Tibial nerve (tissue), 4 donors: ENCODE measurements at regions not wholly inside any gene's neighbourhood (a gene's known extent, or its start where the extent isn't known, plus 50 kb on each side); places are given as distances from the start of the nearest gene placed in this dataset.
"Not testable (repeated sequence)": the region's sequence is repeated elsewhere in the genome, so short reads cannot be mapped to it uniquely, and the experiment has no call there.

Experiments
- DNase-seq, 2 donors: peaks; one replicate each; pipeline ENCODE4 v3.0.0-alpha.2; 2019; ENCODE audit warnings: low spot score in 2 of 2
- H3K27ac ChIP-seq, 4 donors: fragments of 200-600 bp; sonication (generic) in 3 of 4; one replicate each; pipeline ENCODE4 v1.5.1; 2017 to 2019; ENCODE audit warnings: mild to moderate bottlenecking in 1 of 4
- H3K27me3 ChIP-seq, 2 donors: fragments of 200-600 bp; sonication (generic) in 1 of 2; one replicate each; pipeline versions ENCODE4 v1.5.1 to v1.6.0; 2017 to 2019
- H3K36me3 ChIP-seq, 3 donors: fragments of 200-600 bp; sonication (generic); one replicate each; pipeline ENCODE4 v1.5.1; 2018 to 2019
- H3K4me1 ChIP-seq, 4 donors: fragments of 200-600 bp; sonication (generic) in 3 of 4; one replicate each; pipeline ENCODE4 v1.5.1; 2017 to 2019
- H3K4me3 ChIP-seq, 4 donors: fragments of 200-600 bp; sonication (generic) in 3 of 4; one replicate each; pipeline ENCODE4 v1.5.1; 2017 to 2019; ENCODE audit warnings: mild to moderate bottlenecking in 1 of 4, moderate library complexity in 1 of 4
- H3K9me3 ChIP-seq, 4 donors: fragments of 200-600 bp; sonication (generic) in 3 of 4; one replicate each; pipeline ENCODE4 v1.5.1; 2017 to 2019
- EP300 ChIP-seq, 2 donors: sonication (generic); formaldehyde crosslinking; IDR thresholded peaks; one replicate each; pipeline ENCODE4 v1.6.1; 2017; ENCODE audit warnings: antibody characterized with exemption in 2 of 2, mild to moderate bottlenecking in 1 of 2
- POLR2A ChIP-seq, 2 donors: fragments of 450-650 bp; IDR thresholded peaks; one replicate each; pipeline ENCODE4 v1.6.1; 2017; ENCODE audit warnings: antibody characterized with exemption in 2 of 2, mild to moderate bottlenecking in 2 of 2, moderate library complexity in 2 of 2
- whole genome bisulfite sequencing, 2 donors: methylation state at CpG; one replicate each; pipeline ENCODE4 v1.1.5; 2018; 5-methylcytosine and 5-hydroxymethylcytosine counted together
- TF ChIP-seq, protein P1 (sequence below), 5 experiments: fragments of 200-600 bp in 3 of 5; fragments of 450-650 bp in 2 of 5; sonication (generic) in 3 of 5; IDR thresholded peaks; one replicate each; pipeline ENCODE4 v1.5.1; 2016 to 2019; ENCODE audit warnings: antibody characterized with exemption in 5 of 5, mild to moderate bottlenecking in 3 of 5, moderate library complexity in 2 of 5

GRCh38 chr3:75896265-75896664, 110.9 kb upstream of the ZNF717 start:
- Histone ChIP-seq H3K36me3 (no peaks in the 10 kb centered on the region), H3K27me3 (no peaks in the 10 kb centered on the region), H3K4me3 (no peak overlapping the region), H3K4me1 (no peaks in the 10 kb centered on the region), H3K27ac (no peak overlapping the region), H3K9me3 (no peaks in the 10 kb centered on the region)
- no peak for DNase-seq
- TF ChIP-seq, protein P1, sequence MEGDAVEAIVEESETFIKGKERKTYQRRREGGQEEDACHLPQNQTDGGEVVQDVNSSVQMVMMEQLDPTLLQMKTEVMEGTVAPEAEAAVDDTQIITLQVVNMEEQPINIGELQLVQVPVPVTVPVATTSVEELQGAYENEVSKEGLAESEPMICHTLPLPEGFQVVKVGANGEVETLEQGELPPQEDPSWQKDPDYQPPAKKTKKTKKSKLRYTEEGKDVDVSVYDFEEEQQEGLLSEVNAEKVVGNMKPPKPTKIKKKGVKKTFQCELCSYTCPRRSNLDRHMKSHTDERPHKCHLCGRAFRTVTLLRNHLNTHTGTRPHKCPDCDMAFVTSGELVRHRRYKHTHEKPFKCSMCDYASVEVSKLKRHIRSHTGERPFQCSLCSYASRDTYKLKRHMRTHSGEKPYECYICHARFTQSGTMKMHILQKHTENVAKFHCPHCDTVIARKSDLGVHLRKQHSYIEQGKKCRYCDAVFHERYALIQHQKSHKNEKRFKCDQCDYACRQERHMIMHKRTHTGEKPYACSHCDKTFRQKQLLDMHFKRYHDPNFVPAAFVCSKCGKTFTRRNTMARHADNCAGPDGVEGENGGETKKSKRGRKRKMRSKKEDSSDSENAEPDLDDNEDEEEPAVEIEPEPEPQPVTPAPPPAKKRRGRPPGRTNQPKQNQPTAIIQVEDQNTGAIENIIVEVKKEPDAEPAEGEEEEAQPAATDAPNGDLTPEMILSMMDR (IDR thresholded peaks at IDR 0.05), result no peak
- no peak for TF ChIP-seq POLR2A (IDR thresholded peaks at IDR 0.05)
- TF ChIP-seq EP300 (IDR thresholded peaks at IDR 0.05), result no peak
- 76 to 85% methylated on average over 4 of the region's 4 CpGs for WGBS, 2 donors

- not testable (repeated sequence) for H3K9me3 ChIP-seq, H3K4me1 ChIP-seq, H3K27ac ChIP-seq, H3K4me3 ChIP-seq, H3K36me3 ChIP-seq, DNase-seq, H3K27me3 ChIP-seq
- WGBS, 2 donors, result 87 to 90% methylated on average over 4 of the region's 4 CpGs
Observed at GRCh38 chr3:75901446-75901845, 116.1 kb upstream of the ZNF717 start.

GRCh38 chr3:75906555-75907112, 121.3 kb upstream of the ZNF717 start:
- DNase-seq, result no peak
- Histone ChIP-seq H3K4me3 (peak overlapping the region in 1 of 4 donors; percentile 35), H3K27ac (no peak overlapping the region), H3K36me3 (no peaks in the 10 kb centered on the region), H3K9me3 (no peaks in the 10 kb centered on the region), H3K27me3 (no peaks in the 10 kb centered on the region), H3K4me1 (peaks cover 0 to 8% (median 0%) of the 10 kb centered on the region in 4 donors)
- 1 to 2% methylated on average over 31 to 35 of the region's 37 CpGs for WGBS, 2 donors
- TF ChIP-seq POLR2A (IDR thresholded peaks at IDR 0.05) (no peak), EP300 (IDR thresholded peaks at IDR 0.05) (no peak)
- TF ChIP-seq, protein P1 (IDR thresholded peaks at IDR 0.05), result no peak

- Histone ChIP-seq H3K27ac (no peak overlapping the region), H3K4me1 (no peaks in the 10 kb centered on the region), H3K4me3 (no peak overlapping the region), H3K27me3 (no peaks in the 10 kb centered on the region), H3K36me3 (no peaks in the 10 kb centered on the region), H3K9me3 (peaks cover 0 to 8% (median 0%) of the 10 kb centered on the region in 4 donors)
- TF ChIP-seq POLR2A (IDR thresholded peaks at IDR 0.05) (no peak), EP300 (IDR thresholded peaks at IDR 0.05) (no peak)
- TF ChIP-seq, protein P1 (IDR thresholded peaks at IDR 0.05), result no peak
- 58 to 65% methylated on average over 2 of the region's 2 CpGs for WGBS, 2 donors
- no peak for DNase-seq
Observed at GRCh38 chr3:75913800-75914350, 128.5 kb upstream of the ZNF717 start.

- H3K9me3 ChIP-seq, result peaks cover 0 to 14% (median 0%) of the 10 kb centered on the region in 4 donors
- WGBS, 2 donors, result 60 to 72% methylated on average over 3 of the region's 3 CpGs
Observed at GRCh38 chr3:75914741-75915140, 129.4 kb upstream of the ZNF717 start.

DNA sequence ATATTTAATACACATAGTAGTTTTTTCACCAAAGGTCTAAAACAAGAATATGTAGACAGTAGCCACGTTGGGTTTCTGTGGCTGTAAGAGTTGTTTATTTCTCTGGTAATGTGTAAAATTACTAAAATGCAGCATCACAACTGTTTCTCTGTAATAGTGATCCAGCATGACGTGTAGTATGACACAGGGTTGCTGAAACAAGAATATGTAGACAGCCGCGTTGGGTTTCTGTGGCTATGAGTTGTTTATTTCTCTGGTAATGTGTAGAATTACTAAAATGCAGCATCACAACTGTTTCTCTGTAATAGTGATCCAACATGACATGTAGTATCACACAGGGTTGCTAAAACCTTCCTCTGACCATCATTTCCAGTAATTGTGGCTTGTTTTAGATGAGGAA, 153.6 kb upstream of the ZNF717 start:
- DNase-seq, result no peak
- 54 to 63% methylated on average over 4 of the region's 4 CpGs for WGBS, 2 donors
- H3K36me3 ChIP-seq, result no peaks in the 10 kb centered on the region
- H3K4me1 ChIP-seq, result no peaks in the 10 kb centered on the region
- no peak overlapping the region for H3K27ac ChIP-seq
- no peak overlapping the region for H3K4me3 ChIP-seq
- TF ChIP-seq POLR2A (IDR thresholded peaks at IDR 0.05) (no peak), EP300 (IDR thresholded peaks at IDR 0.05) (no peak)
- TF ChIP-seq, protein P1 (IDR thresholded peaks at IDR 0.05), result no peak
- no peaks in the 10 kb centered on the region for H3K9me3 ChIP-seq
- no peaks in the 10 kb centered on the region for H3K27me3 ChIP-seq

More at GRCh38 chr3:75914741-75915140, 129.4 kb upstream of the ZNF717 start:
- not testable (repeated sequence) for H3K4me1 ChIP-seq, H3K36me3 ChIP-seq, H3K27me3 ChIP-seq, DNase-seq, H3K4me3 ChIP-seq, H3K27ac ChIP-seq
